ENCODE measurements at regions not wholly inside any gene's neighbourhood (a gene's known extent, or its start where the extent isn't known, plus 50 kb on each side); places are given as distances from the start of the nearest gene placed in this dataset.
"Not testable (repeated sequence)": the region's sequence is repeated elsewhere in the genome, so short reads cannot be mapped to it uniquely, and the experiment has no call there.

DNA sequence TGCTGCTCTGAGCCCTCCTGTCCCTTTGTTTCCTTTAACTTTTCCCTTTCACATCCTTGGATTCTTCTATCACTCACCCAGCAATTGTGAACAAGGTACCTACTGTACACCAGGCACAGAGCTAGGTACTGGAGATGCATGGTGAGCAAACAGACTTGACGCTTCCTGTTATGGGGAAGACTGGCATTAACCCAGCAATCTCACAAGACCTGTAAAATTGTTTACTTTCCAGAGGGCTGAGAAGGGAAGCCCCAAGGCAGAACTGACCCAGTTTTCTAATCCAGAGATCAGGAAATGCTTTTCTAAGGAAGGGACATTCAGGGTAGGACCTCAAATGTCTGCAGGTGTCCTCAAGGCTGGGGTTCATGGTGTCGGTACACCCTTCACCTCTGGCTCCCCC is 171.6 kb upstream of the KAZN start:
- TF ChIP-seq, protein P1, sequence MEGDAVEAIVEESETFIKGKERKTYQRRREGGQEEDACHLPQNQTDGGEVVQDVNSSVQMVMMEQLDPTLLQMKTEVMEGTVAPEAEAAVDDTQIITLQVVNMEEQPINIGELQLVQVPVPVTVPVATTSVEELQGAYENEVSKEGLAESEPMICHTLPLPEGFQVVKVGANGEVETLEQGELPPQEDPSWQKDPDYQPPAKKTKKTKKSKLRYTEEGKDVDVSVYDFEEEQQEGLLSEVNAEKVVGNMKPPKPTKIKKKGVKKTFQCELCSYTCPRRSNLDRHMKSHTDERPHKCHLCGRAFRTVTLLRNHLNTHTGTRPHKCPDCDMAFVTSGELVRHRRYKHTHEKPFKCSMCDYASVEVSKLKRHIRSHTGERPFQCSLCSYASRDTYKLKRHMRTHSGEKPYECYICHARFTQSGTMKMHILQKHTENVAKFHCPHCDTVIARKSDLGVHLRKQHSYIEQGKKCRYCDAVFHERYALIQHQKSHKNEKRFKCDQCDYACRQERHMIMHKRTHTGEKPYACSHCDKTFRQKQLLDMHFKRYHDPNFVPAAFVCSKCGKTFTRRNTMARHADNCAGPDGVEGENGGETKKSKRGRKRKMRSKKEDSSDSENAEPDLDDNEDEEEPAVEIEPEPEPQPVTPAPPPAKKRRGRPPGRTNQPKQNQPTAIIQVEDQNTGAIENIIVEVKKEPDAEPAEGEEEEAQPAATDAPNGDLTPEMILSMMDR (IDR thresholded peaks at IDR 0.05; ENCODE audit: low read depth, low read length), result no peak
- no peak overlapping the region for H3K4me3 ChIP-seq (ENCODE audit: low read depth, low read length)

DNA sequence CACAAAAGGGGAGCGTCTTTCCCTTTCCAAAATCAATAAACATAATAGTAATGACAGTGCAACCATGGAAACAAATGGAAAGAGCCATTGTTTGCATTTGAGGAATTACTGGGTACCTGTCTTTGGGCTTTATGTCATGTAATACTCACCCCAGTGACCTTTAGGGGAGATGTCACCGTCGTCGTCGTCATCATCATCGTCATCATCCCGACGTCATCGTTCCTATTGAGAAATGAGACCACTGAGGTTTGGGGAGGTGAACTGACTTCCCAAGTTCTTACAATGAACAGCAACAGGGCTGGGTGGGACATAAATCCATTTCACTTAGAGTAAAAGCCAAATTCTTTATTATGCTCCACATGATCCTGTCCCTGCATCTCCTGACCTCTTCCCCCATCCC is 168.9 kb upstream of the KAZN start:
- TF ChIP-seq, protein P1 (IDR thresholded peaks at IDR 0.05; ENCODE audit: low read depth, low read length), result no peak
- no peak overlapping the region for H3K4me3 ChIP-seq (ENCODE audit: low read depth, low read length)

DNA sequence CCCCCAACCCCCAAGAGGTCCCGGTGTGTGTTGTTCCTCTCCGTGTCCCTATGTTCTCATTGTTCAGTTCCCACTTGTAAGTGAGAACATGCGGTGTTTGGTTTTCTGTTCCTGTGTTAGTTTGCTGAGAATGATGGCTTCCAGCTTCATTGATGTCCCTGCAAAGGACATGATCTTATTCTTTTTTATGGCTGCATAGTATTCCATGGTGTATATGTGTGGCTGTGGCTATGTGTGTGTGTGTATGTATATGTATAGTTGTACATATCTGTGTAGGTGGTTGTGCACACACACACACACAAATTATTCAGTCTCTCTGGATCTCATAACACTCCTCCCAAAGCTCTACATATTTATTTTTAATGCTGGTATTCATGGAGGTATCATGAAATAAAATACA is 165.8 kb upstream of the KAZN start:
- H3K4me3 ChIP-seq (ENCODE audit: low read depth, low read length), result not testable (repeated sequence)

DNA sequence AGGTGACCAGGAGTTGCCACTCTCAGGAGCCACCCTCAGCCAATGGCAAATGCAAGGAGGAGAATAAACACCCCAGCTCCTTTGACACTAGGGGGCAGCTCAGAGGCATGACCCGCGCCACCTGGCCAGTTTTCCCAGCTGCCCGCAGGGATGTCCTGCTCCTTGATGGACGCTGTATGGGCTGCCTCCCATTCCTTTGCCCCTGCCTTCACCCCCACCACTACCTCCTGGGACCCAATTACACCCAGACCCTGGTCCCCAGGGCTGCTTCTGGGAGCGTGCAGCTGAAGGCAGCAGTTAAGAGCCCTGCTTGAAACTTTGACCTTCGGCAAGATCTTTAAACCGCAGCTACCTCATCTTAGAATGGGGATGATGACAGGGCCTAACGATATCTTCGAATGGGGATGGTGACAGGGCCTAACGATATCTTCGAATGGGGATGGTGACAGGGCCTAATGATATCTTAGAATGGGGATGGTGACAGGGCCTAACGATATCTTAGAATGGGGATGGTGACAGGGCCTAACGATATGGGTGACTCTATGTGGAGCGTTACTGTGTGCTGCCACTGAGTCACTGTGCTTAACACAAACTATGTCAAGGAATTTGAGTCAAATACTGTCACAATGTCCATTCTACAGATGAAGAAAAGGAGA is 163.0 kb upstream of the KAZN start:
- H3K4me3 ChIP-seq (ENCODE audit: low read depth, low read length), result no peak overlapping the region
- TF ChIP-seq, protein P1 (IDR thresholded peaks at IDR 0.05; ENCODE audit: low read depth, low read length), result no peak

DNA sequence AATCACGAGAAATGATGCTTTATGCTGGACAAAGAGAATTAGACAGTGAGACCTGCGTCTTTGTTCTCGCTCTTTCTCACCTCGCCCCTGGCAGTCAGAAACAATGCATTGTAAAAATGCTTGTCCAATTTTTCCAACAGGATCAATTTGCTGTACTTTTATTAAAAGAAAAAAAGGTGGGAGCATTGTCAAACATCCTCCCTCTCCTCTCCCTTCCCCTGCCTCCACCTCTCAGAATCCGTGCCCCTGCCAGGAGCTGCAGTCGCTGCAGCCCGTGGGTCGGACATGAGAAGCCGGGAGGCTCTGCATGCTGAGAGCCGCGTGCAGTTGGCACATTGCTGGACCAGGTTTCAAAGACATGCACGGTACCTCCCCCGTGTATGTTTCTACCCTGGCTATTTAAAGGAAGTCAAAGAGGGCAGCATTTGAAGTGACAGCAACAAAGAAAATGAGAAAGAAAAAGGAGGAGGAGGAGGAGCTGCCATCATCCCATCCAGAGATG is 161.0 kb upstream of the KAZN start:
- no peak overlapping the region for H3K4me3 ChIP-seq (ENCODE audit: low read depth, low read length)
- TF ChIP-seq, protein P1 (IDR thresholded peaks at IDR 0.05; ENCODE audit: low read depth, low read length), result no peak

DNA sequence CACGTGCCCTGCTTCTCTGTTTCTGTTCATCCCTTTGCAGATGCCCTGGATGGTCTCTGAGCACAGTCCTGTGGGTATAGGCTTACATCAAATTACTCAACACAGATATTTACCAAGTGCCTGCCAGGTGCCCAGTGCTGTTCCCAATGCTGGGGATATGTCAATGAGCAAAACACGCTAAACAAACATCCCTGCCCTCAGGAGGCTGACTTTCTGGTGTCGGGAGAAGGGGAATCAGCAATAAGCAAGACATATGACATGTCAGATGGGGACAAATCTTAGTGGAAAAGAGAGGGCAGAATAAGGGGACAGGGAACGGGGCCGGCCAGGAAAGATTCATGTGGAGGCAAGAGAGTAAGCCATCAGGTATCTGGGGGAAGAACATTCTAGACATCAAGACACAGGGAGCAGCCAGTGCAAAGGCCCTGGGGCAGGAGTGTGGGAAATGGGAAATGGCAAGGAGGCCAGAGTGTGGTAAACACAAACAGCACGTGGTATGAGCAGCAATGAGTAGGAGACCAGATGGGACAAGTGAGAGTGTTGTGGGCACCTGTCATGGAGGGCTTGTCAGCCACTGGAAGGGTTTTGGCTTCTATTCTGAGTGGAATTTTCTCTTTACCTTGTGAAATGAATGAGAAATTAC is 160.2 kb upstream of the KAZN start:
- H3K4me3 ChIP-seq (ENCODE audit: low read depth, low read length), result no peak overlapping the region
- TF ChIP-seq, protein P1 (IDR thresholded peaks at IDR 0.05; ENCODE audit: low read depth, low read length), result no peak

DNA sequence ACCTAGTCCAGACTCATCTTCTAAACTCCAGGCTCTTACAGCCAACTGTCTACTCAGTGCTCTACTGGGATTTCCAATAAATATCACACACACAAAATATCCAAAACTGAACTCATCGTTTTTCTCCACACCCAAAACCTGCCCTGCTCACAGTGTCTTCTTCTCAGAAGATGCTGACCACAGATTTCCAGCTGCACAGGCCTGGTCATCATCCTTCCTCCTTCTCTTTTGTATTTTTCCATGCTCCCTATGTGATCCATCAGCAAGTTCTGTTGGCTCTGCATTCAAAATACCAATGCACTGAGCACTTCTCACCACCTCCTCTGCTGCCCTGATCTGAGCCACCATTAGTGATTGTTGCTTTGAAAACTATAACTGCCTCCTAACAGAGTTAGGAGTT is 159.5 kb upstream of the KAZN start:
- no peak overlapping the region for H3K4me3 ChIP-seq (ENCODE audit: low read depth, low read length)
- TF ChIP-seq, protein P1 (IDR thresholded peaks at IDR 0.05; ENCODE audit: low read depth, low read length), result no peak
